ENCODE measurements at regions not wholly inside any gene's neighbourhood (a gene's known extent, or its start where the extent isn't known, plus 50 kb on each side); places are given as distances from the start of the nearest gene placed in this dataset.

DNA sequence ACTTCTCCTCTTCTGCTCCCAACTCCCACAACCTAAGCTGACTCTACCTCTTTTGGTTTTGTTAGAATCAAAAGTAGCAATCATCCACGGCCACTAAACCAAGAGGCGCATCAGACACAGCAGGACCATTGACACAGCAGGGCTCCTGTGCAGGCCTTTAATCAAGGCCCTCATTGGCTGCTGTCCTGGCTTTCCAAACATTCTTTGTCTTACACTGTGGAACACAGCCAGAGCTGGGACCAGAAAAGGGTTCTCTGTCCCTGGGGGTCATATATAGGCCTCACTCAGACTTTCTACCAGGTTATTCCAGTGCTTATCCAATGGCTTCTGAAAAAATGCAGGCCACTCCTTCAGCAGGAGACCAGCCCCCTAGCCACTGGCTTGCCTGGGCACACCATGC lies 212.7 kb upstream of the NTM start:
- Histone ChIP-seq H3K4me3 (ENCODE audit: low read depth, low read length) (no peak overlapping the region), H3K27me3 (ENCODE audit: control insufficient read depth, insufficient read depth, low read length) (no peaks in the 10 kb centered on the region), H3K27ac (ENCODE audit: low read depth, low read length) (no peak overlapping the region), H3K9me3 (ENCODE audit: control insufficient read depth, insufficient read depth, low read length) (no peaks in the 10 kb centered on the region)
- TF ChIP-seq, protein P1, sequence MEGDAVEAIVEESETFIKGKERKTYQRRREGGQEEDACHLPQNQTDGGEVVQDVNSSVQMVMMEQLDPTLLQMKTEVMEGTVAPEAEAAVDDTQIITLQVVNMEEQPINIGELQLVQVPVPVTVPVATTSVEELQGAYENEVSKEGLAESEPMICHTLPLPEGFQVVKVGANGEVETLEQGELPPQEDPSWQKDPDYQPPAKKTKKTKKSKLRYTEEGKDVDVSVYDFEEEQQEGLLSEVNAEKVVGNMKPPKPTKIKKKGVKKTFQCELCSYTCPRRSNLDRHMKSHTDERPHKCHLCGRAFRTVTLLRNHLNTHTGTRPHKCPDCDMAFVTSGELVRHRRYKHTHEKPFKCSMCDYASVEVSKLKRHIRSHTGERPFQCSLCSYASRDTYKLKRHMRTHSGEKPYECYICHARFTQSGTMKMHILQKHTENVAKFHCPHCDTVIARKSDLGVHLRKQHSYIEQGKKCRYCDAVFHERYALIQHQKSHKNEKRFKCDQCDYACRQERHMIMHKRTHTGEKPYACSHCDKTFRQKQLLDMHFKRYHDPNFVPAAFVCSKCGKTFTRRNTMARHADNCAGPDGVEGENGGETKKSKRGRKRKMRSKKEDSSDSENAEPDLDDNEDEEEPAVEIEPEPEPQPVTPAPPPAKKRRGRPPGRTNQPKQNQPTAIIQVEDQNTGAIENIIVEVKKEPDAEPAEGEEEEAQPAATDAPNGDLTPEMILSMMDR (IDR thresholded peaks at IDR 0.05; ENCODE audit: low read depth, low read length) = no peak
- DNase-seq (ENCODE audit: low read depth, low spot score) = no peak
- CTCF ChIA-PET = no interaction called here
- POLR2A ChIA-PET = no interaction called here

DNA sequence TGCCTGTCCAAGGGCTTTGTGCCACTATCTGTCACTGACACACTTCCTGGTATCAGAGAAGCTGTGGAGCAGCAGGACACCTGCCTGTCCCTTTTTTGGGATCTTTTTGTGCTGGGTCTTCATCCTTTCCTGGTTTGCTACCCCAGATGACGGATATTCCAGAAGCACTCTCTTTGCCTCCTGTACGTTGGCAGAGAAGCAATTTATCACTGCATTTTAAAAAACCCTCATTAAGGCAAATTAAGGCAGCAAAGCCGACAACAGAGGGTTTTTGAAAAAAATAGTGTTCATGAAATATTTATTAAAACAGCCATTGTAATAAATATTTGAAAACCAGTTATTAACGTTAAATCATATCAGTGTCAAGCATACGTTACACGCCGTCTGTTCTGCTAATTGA lies 209.6 kb upstream of the NTM start:
- no peaks in the 10 kb centered on the region for H3K9me3 ChIP-seq (ENCODE audit: control insufficient read depth, insufficient read depth, low read length)
- H3K27me3 ChIP-seq (ENCODE audit: control insufficient read depth, insufficient read depth, low read length) = no peaks in the 10 kb centered on the region
- TF ChIP-seq, protein P1 (IDR thresholded peaks at IDR 0.05; ENCODE audit: low read depth, low read length) = no peak
- POLR2A ChIA-PET = no interaction called here
- DNase-seq (ENCODE audit: low read depth, low spot score) = no peak
- CTCF ChIA-PET = no interaction called here
- no peak overlapping the region for H3K4me3 ChIP-seq (ENCODE audit: low read depth, low read length)
- H3K27ac ChIP-seq (ENCODE audit: low read depth, low read length) = no peak overlapping the region

DNA sequence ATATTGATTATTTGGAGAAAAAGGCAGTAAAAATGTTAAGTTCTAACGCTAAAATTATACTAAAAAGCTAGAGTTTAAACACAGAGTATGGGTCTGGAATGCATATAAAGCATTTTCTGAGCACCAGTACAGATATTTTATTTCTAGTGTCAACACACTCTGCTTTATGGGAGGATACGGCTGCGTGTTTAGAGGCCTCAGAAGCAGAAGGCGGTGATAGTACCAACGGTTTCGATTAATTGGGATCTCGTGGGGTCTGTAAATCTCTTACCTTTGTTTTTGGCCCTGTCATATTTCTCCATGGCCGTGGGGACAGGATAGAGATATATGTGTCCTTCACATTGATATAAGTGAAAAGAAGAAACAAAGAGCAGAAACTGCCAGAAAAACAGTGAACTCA lies 206.8 kb upstream of the NTM start:
- CTCF ChIA-PET = interaction anchor here (0.6 to 1.2 kb wide), 3 partner anchors 82 to 511 kb away, joined by 3 read pairs; no protein-coding TSS in a partner anchor
- TF ChIP-seq, protein P1 (IDR thresholded peaks at IDR 0.05; ENCODE audit: low read depth, low read length) = no peak
- no peak overlapping the region for H3K27ac ChIP-seq (ENCODE audit: low read depth, low read length)
- POLR2A ChIA-PET = no interaction called here
- no peak overlapping the region for H3K4me3 ChIP-seq (ENCODE audit: low read depth, low read length)
- H3K27me3 ChIP-seq (ENCODE audit: control insufficient read depth, insufficient read depth, low read length) = no peaks in the 10 kb centered on the region
- no peak for DNase-seq (ENCODE audit: low read depth, low spot score)
- H3K9me3 ChIP-seq (ENCODE audit: control insufficient read depth, insufficient read depth, low read length) = no peaks in the 10 kb centered on the region

DNA sequence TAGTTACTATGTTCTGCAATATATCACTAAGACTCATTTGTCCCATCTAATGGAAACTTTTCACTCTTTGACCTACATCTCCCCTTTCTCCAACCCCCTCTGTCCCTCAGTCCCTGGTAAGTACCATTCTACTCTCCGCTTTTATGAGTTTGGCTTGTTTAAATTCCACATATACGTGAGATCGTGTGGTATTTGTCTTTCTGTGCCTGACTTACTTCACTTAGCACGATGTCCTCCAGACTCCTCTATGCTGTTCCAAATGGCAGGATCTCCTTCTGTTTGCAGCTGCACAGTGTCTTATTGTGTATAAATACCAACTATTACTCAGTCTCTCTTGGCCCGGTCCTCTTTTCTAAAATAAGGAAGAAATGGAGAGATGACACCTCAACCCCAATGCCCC lies 205.4 kb upstream of the NTM start:
- TF ChIP-seq, protein P1 (IDR thresholded peaks at IDR 0.05; ENCODE audit: low read depth, low read length) = no peak
- POLR2A ChIA-PET = no interaction called here
- CTCF ChIA-PET = no interaction called here
- no peaks in the 10 kb centered on the region for H3K9me3 ChIP-seq (ENCODE audit: control insufficient read depth, insufficient read depth, low read length)
- no peak for DNase-seq (ENCODE audit: low read depth, low spot score)
- H3K4me3 ChIP-seq (ENCODE audit: low read depth, low read length) = no peak overlapping the region
- H3K27ac ChIP-seq (ENCODE audit: low read depth, low read length) = no peak overlapping the region
- H3K27me3 ChIP-seq (ENCODE audit: control insufficient read depth, insufficient read depth, low read length) = no peaks in the 10 kb centered on the region

DNA sequence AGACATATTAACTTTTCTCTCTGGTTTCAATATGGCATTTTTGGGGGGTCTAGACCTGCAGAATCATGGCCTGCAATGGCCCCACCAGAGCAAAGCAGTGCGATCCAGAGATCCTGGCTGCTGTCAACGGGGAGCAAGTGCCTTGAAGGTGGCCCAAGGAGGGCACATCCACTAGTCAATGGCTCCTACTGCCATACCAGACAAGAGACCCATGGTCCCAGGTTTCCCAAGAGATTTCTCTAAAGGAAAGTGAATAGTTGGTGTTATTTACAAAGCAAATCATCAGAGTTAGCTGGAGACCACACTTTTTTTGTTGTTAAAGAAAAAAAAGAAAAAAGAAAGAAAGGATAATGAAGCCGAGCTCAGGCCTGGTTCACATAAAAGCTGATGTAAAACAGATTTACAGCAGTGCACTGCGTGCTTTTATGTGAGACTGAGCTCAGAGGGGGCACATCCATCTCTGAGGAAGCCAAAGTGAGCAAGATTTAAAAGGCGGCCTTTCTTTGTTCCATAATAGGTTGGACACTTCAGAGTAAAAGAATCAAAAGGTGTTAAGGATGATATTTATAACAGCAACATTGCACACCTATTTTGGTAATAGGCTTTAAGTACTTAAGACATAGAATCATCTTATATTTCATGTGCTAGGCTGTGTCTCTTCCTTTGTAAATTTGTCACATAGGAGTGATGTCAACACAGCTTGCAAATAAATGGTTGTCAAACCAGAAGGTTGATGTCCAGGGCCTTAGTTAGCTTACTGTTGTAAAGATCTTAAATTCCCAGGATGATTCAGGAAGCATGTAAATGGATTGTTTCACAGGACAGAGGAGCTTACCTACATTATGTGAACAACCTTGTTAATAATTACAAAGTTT lies 201.3 kb upstream of the NTM start:
- ChIA-PET POLR2A (no interaction called here), CTCF (no interaction called here)
- DNase-seq (ENCODE audit: low read depth, low spot score) = no peak
- no peak overlapping the region for H3K4me3 ChIP-seq (ENCODE audit: low read depth, low read length)
- TF ChIP-seq, protein P1 (IDR thresholded peaks at IDR 0.05; ENCODE audit: low read depth, low read length) = no peak
- no peaks in the 10 kb centered on the region for H3K9me3 ChIP-seq (ENCODE audit: control insufficient read depth, insufficient read depth, low read length)
- no peak overlapping the region for H3K27ac ChIP-seq (ENCODE audit: low read depth, low read length)
- peaks cover 5% of the 10 kb centered on the region for H3K27me3 ChIP-seq (ENCODE audit: control insufficient read depth, insufficient read depth, low read length)

Data from AG04450 (cell line).